ENCODE measurements at regions not wholly inside any gene's neighbourhood (a gene's known extent, or its start where the extent isn't known, plus 50 kb on each side); places are given as distances from the start of the nearest gene placed in this dataset.
A peak's percentile ranks its signal among the peaks of the same experiment; 100 is the strongest.

DNA sequence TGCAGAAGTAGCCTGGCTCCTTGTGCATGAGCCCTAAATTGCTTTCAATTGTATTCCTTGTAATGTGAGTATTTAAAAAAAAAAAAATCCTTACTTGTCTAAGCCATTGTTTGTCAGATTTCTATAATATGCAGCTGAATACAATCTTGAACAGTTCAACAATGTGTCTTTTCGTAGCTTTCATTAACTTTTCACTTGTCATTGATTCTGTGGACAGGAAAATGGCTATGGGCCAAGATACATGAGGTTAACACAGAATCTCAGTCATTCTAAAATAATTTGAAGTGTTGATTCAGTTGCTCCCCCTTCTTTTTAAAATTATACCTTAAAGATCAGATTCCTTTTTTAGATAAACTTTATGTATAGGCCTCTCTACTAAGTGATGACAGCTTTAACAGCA lies 395.8 kb upstream of the KLF12 start (continued):
- TF ChIP-seq, protein P1, sequence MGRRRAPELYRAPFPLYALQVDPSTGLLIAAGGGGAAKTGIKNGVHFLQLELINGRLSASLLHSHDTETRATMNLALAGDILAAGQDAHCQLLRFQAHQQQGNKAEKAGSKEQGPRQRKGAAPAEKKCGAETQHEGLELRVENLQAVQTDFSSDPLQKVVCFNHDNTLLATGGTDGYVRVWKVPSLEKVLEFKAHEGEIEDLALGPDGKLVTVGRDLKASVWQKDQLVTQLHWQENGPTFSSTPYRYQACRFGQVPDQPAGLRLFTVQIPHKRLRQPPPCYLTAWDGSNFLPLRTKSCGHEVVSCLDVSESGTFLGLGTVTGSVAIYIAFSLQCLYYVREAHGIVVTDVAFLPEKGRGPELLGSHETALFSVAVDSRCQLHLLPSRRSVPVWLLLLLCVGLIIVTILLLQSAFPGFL (CRISPR knock-in tag; IDR thresholded peaks at IDR 0.05) = no peak

DNA sequence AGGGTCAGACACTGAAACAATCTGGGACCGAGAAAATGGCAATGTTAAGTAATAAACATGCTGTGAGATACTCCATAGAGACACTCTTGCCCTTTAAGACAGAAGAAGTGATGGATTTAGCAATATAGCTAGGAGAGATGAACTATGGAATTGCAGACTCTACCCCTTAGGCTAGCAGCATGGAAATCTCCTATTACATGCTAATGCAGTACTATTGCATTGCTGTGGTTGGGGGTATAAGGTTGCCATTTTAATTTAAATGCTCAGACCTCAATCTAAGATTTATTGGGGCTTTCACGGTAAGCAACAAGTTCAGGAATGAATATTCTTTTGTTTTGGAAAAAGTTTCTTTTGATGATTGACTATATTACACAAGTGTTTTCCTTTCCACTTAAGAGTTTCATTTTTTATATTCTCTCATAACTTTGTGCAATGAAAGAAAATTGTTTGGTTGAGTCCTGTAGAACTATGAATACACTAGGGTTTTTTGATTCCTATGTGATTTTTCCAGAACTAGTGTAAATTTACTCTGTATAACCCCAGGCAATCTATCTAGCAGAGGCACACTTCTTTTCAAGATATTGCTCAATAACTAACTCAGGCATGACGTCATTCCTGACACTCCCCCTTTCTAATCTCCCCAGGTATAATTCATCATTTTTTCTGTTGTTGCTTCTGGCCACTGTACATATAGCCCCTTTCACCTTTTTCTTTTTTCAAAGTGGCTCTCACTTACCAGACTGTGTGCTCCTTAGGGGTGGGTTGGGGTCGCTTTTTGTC lies 394.7 kb upstream of the KLF12 start:
- 4% methylated on average over 4 of the region's 4 CpGs for WGBS (ENCODE audit: insufficient coverage, low coverage, missing lambda C conversion rate)
- ATAC-seq = no peak
- Histone ChIP-seq H4K20me1 (replicated peaks; ENCODE audit: control insufficient read depth, insufficient read depth, low read length) (no peaks in the 10 kb centered on the region), H3K27ac (ENCODE audit: extremely low read depth, low read depth, low read length) (no peak overlapping the region), H3K9me1 (ENCODE audit: control insufficient read depth, insufficient read depth, low read length) (no peaks in the 10 kb centered on the region), H3K4me1 (replicated peaks in 1 of 2; ENCODE audit: control insufficient read depth in 2 of 2, insufficient read depth in 2 of 2, low read length in 2 of 2) (no peaks in the 10 kb centered on the region), H3K36me3 (ENCODE audit: control insufficient read depth, insufficient read depth, low read length) (no peaks in the 10 kb centered on the region), H3K79me2 (ENCODE audit: control insufficient read depth, insufficient read depth, low read length) (no peaks in the 10 kb centered on the region), H3K4me3 (no peak overlapping the region), H2AFZ (ENCODE audit: low read depth, low read length) (no peak overlapping the region), H3K4me2 (ENCODE audit: insufficient read depth, low read length) (no peak overlapping the region), H3K9ac (ENCODE audit: insufficient read depth in 1 of 2, low read depth in 2 of 2, low read length in 2 of 2) (no peak overlapping the region), H3K27me3 (ENCODE audit: control insufficient read depth in 2 of 2, insufficient read depth in 2 of 2, low read length in 2 of 2) (no peaks in the 10 kb centered on the region), H3K9me3 (replicated peaks; ENCODE audit: control insufficient read depth, insufficient read depth, low read depth, low read length) (no peaks in the 10 kb centered on the region)
- no TSS peak for BruUV-seq (replicated peaks)
- in situ Hi-C loops (cut with MboI) (no loop called here), intact Hi-C loops (cut with micrococcal nuclease) (no loop called here)
- FAIRE-seq = no peak
- TF ChIP-seq CEBPB (tag; IDR thresholded peaks at IDR 0.05) = peak; percentile 17; the same call in 1 of the 2 replicates
- no peak for TF ChIP-seq TAF9B (IDR thresholded peaks at IDR 0.05; ENCODE audit: partially characterized antibody)
- no peak for TF ChIP-seq HES1 (IDR thresholded peaks at IDR 0.05; ENCODE audit: low read depth)
- no peak for TF ChIP-seq CEBPG (CRISPR knock-in tag; IDR thresholded peaks at IDR 0.05)
- 0 out of 4 replicates have a peak, but pooled peaks of 1 of the 2 experiments have one; percentile 10 for TF ChIP-seq CEBPG (tag; conservative IDR thresholded peaks at IDR 0.05 in 1 of 2, IDR thresholded peaks at IDR 0.05 in 1 of 2)
- TF ChIP-seq ATF3 (IDR thresholded peaks at IDR 0.05) = peak; percentile 39
- TF ChIP-seq ATF3 (CRISPR knock-in tag; conservative IDR thresholded peaks at IDR 0.05) = no peak
- no peak for TF ChIP-seq ZBED1 (IDR thresholded peaks at IDR 0.05)
- peak in 1 of 4 experiments; percentile 3 for DNase-seq (ENCODE audit: extremely low read depth in 1 of 4, low spot score in 3 of 4)
- ChIA-PET CTCF (ENCODE audit: low intra/inter-chr PET ratio) (no interaction called here), POLR2A (no interaction called here)

All from K562 (cell line).